Naive thymus-derived CD4-positive, alpha-beta T cell (primary cell): ENCODE measurements at regions not wholly inside any gene's neighbourhood (a gene's known extent, or its start where the extent isn't known, plus 50 kb on each side); places are given as distances from the start of the nearest gene placed in this dataset.

Experiments
- ATAC-seq: fragments of 150-1000 bp; cut with Tn5 transposase; 2 replicates; pipeline ENCODE4 v1.10.0; 2021; ENCODE audit warnings: mild to moderate bottlenecking, moderate library complexity
- CTCF ChIA-PET: fragments of 350-600 bp; sonication (Branson Sonifier 250); formaldehyde crosslinking; loops from one replicate; lab custom pipeline; 2021; ENCODE audit warnings: antibody characterized with exemption; lab: Charles Lee
- POLR2A ChIA-PET: fragments of 350-600 bp; sonication (Branson Sonifier 250); formaldehyde crosslinking; loops from one replicate; lab custom pipeline; 2021; ENCODE audit warnings: antibody characterized with exemption, inconsistent platforms; lab: Charles Lee
- DNase-seq, 9 donors: peaks; one replicate each; pipeline versions ENCODE4 v3.0.0 to v3.0.0-alpha.2; 2020 to 2022; ENCODE audit warnings: mixed read lengths in 1 of 9
- H3K27ac ChIP-seq: one replicate; pipeline ENCODE4 v1.7.0; 2013; ENCODE audit warnings: mild to moderate bottlenecking, low read depth, low read length, moderate library complexity
- H3K27me3 ChIP-seq, 2 donors: one replicate each; pipeline ENCODE4 v1.7.0; 2013; ENCODE audit warnings: low read length in 2 of 2, mild to moderate bottlenecking in 2 of 2, moderate library complexity in 2 of 2; ENCODE audit not compliant: control insufficient read depth in 2 of 2, insufficient read depth in 2 of 2
- H3K36me3 ChIP-seq, 3 experiments: 1 replicate in 2 of 3; 2 replicates in 1 of 3; pipeline ENCODE4 v1.7.0; 2013; ENCODE audit warnings: low read length in 3 of 3, mild to moderate bottlenecking in 3 of 3, moderate library complexity in 1 of 3; ENCODE audit not compliant: insufficient read depth in 3 of 3, control insufficient read depth in 2 of 3
- H3K4me1 ChIP-seq, 2 donors: one replicate each; pipeline ENCODE4 v1.7.0; 2013; ENCODE audit warnings: low read length in 2 of 2, mild to moderate bottlenecking in 2 of 2, moderate library complexity in 1 of 2; ENCODE audit not compliant: control insufficient read depth in 2 of 2, insufficient read depth in 2 of 2
- H3K4me3 ChIP-seq: 2 replicates; pipeline ENCODE4 v1.7.0; 2013; ENCODE audit warnings: mild to moderate bottlenecking, low read length
- H3K9me3 ChIP-seq, 3 experiments: 1 replicate in 2 of 3; 2 replicates in 1 of 3; pipeline ENCODE4 v1.7.0; 2013; ENCODE audit warnings: low read length in 3 of 3; ENCODE audit not compliant: control insufficient read depth in 2 of 3
- H3K27ac Mint-ChIP-seq, 9 donors: one replicate each; pipeline ENCODE4 v1.8.0; 2020 to 2022; ENCODE audit warnings: mixed read lengths in 9 of 9, mild to moderate bottlenecking in 8 of 9, moderate library complexity in 5 of 9, inconsistent platforms in 2 of 9
- H3K27me3 Mint-ChIP-seq, 5 donors: one replicate each; pipeline ENCODE4 v1.8.0; 2021 to 2022; ENCODE audit warnings: mixed read lengths in 5 of 5, mild to moderate bottlenecking in 1 of 5
- H3K36me3 Mint-ChIP-seq, 5 donors: one replicate each; pipeline ENCODE4 v1.8.0; 2020 to 2022; ENCODE audit warnings: mixed read lengths in 5 of 5, mild to moderate bottlenecking in 3 of 5, inconsistent platforms in 1 of 5
- H3K4me1 Mint-ChIP-seq, 7 donors: one replicate each; pipeline ENCODE4 v1.8.0; 2020 to 2022; ENCODE audit warnings: mixed read lengths in 7 of 7, mild to moderate bottlenecking in 3 of 7, inconsistent platforms in 1 of 7
- H3K4me3 Mint-ChIP-seq, 10 donors: one replicate each; pipeline ENCODE4 v1.8.0; 2020 to 2022; ENCODE audit warnings: mild to moderate bottlenecking in 10 of 10, mixed read lengths in 10 of 10, moderate library complexity in 6 of 10, inconsistent platforms in 2 of 10
- H3K9me3 Mint-ChIP-seq, 11 donors: one replicate each; pipeline ENCODE4 v1.8.0; 2020 to 2022; ENCODE audit warnings: mixed read lengths in 11 of 11, mild to moderate bottlenecking in 4 of 11, inconsistent platforms in 1 of 11, moderate library complexity in 1 of 11
- intact Hi-C, 2 donors: fragments of 100-400 bp; cut with micrococcal nuclease; formaldehyde crosslinking; loops; one replicate each; pipeline ENCODE4 v1.15.1; 2023

DNA sequence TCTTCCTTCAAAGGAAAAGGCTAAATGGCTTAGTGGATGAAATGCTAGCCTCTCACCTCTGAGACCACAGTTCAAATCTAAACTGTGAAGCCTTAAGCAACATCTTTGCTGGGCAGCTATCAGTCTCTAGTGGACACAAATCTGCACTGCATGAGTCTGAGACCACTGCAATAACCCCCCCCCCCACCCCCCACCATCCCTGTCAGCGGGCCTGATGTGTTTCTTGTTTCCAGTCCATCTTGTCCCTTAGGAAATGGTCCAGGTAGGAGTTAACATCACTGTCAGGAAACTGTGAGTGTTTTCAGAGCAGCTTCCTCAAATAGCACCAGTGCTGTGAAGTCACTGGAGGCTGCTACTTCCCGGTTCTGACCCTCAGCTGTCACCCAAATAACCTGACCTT is 140.6 kb upstream of the TMCO5A start:
- H3K4me3 Mint-ChIP-seq: no peak overlapping the region
- CTCF ChIA-PET: no interaction called here
- peaks cover 0 to 12% (median 3%) of the 10 kb centered on the region in 11 donors for H3K9me3 Mint-ChIP-seq
- ATAC-seq (no peak), DNase-seq (no peak)
- Histone ChIP-seq H3K4me3 (no peak overlapping the region), H3K36me3 (no peaks in the 10 kb centered on the region), H3K4me1 (no peaks in the 10 kb centered on the region), H3K9me3 (no peaks in the 10 kb centered on the region), H3K27ac (no peak overlapping the region), H3K27me3 (no peaks in the 10 kb centered on the region)
- H3K27ac Mint-ChIP-seq: no peak overlapping the region
- peaks cover 0 to 4% (median 0%) of the 10 kb centered on the region in 5 donors for H3K27me3 Mint-ChIP-seq
- intact Hi-C loops: no loop called here
- no peaks in the 10 kb centered on the region for H3K4me1 Mint-ChIP-seq
- POLR2A ChIA-PET: no interaction called here
- no peaks in the 10 kb centered on the region for H3K36me3 Mint-ChIP-seq

DNA sequence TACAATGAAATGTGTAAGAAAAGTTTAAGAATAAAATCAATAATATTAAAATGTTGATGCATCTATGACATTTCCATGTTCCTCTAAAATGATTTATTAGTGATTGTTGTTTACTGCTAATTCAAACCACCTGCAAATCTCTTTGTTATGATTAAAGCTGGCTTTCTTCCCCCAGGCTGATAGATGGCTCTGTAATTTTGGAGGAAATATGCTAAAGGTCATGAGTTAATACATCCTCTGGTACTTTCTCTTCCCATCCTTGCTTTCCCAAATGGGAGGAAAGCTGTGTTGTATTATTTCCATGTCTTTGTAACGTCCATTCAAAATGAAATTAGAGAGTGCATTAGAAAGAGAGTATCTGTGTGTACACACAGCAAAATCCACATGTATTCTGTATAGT is 139.5 kb upstream of the TMCO5A start:
- no peaks in the 10 kb centered on the region for H3K36me3 ChIP-seq
- Mint-ChIP-seq H3K4me3 (no peak overlapping the region), H3K9me3 (peaks cover 0 to 16% (median 3%) of the 10 kb centered on the region in 11 donors), H3K27ac (no peak overlapping the region), H3K27me3 (peaks cover 0 to 4% (median 0%) of the 10 kb centered on the region in 5 donors), H3K4me1 (no peaks in the 10 kb centered on the region), H3K36me3 (no peaks in the 10 kb centered on the region)
- H3K4me3 ChIP-seq: no peak overlapping the region
- DNase-seq (no peak), ATAC-seq (no peak)
- no peak overlapping the region for H3K27ac ChIP-seq
- CTCF ChIA-PET: no interaction called here
- intact Hi-C loops: no loop called here
- no peaks in the 10 kb centered on the region for H3K27me3 ChIP-seq
- no peaks in the 10 kb centered on the region for H3K4me1 ChIP-seq
- POLR2A ChIA-PET: no interaction called here
- no peaks in the 10 kb centered on the region for H3K9me3 ChIP-seq

GRCh38 chr15:37801529-37801928 is 132.9 kb upstream of the TMCO5A start:
- Histone ChIP-seq H3K27ac (no peak overlapping the region), H3K4me3 (no peak overlapping the region), H3K27me3 (no peaks in the 10 kb centered on the region), H3K36me3 (no peaks in the 10 kb centered on the region), H3K9me3 (no peaks in the 10 kb centered on the region), H3K4me1 (no peaks in the 10 kb centered on the region)
- ATAC-seq (no peak), DNase-seq (no peak)
- H3K27me3 Mint-ChIP-seq: peaks cover 0 to 17% (median 7%) of the 10 kb centered on the region in 5 donors
- H3K36me3 Mint-ChIP-seq: no peaks in the 10 kb centered on the region
- no peak overlapping the region for H3K27ac Mint-ChIP-seq
- intact Hi-C loops: no loop called here
- peaks cover 0 to 12% (median 0%) of the 10 kb centered on the region in 11 donors for H3K9me3 Mint-ChIP-seq
- POLR2A ChIA-PET: no interaction called here
- CTCF ChIA-PET: no interaction called here
- H3K4me1 Mint-ChIP-seq: no peaks in the 10 kb centered on the region
- H3K4me3 Mint-ChIP-seq: no peak overlapping the region

DNA sequence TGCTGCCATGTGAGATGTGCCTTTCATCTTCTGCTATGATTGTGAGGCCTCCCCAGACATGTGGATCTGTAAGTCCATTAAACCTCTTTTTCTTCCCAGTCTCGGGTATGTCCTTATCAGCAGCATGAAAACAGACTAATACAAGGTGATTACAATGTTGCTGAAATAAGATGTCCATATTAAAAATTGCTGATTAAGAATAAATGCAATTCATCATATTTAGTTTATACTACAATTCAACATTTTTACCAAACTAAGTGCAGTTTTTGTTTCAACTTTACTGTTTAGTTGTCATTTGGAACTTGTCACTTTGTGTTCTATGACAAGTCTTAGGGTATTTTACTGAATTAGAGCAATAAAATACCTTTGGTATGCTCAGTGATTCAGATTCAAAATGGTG is 127.6 kb upstream of the TMCO5A start:
- Mint-ChIP-seq H3K36me3 (no peaks in the 10 kb centered on the region), H3K27me3 (peaks cover 0 to 14% (median 7%) of the 10 kb centered on the region in 5 donors), H3K27ac (no peak overlapping the region), H3K4me3 (no peak overlapping the region), H3K9me3 (peaks cover 0 to 2% (median 0%) of the 10 kb centered on the region in 11 donors), H3K4me1 (no peaks in the 10 kb centered on the region)
- intact Hi-C loops: no loop called here
- ChIA-PET CTCF (no interaction called here), POLR2A (no interaction called here)
- H3K36me3 ChIP-seq: no peaks in the 10 kb centered on the region
- no peaks in the 10 kb centered on the region for H3K4me1 ChIP-seq
- no peak for DNase-seq
- H3K4me3 ChIP-seq: no peak overlapping the region
- H3K27ac ChIP-seq: no peak overlapping the region
- no peak for ATAC-seq
- no peaks in the 10 kb centered on the region for H3K27me3 ChIP-seq
- H3K9me3 ChIP-seq: no peaks in the 10 kb centered on the region

DNA sequence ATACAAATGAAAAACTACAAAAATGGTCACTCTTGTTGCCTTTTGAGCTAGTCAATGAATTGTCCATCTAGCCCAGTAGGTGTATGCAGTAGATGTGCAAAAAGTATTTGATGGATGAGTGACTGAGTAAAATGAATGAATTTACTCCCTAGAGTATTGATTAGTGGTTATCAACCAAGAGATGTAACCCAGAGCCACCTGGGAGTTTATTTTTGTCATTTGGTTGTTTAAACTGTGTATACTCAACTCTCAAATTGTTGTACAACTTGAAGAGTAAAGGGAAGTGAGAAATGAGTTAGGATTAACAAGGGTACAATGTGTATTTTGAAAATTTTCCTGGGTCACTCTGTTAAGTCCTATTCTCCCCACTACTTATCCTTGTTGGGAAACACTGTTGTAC is 124.1 kb upstream of the TMCO5A start:
- CTCF ChIA-PET: no interaction called here
- intact Hi-C loops: no loop called here
- no peaks in the 10 kb centered on the region for H3K4me1 ChIP-seq
- Mint-ChIP-seq H3K27ac (no peak overlapping the region), H3K4me3 (no peak overlapping the region), H3K4me1 (no peaks in the 10 kb centered on the region), H3K36me3 (no peaks in the 10 kb centered on the region), H3K27me3 (peaks cover 0 to 8% (median 5%) of the 10 kb centered on the region in 5 donors), H3K9me3 (peaks cover 0 to 4% (median 0%) of the 10 kb centered on the region in 11 donors)
- no peak overlapping the region for H3K27ac ChIP-seq
- no peaks in the 10 kb centered on the region for H3K9me3 ChIP-seq
- no peak for ATAC-seq
- H3K36me3 ChIP-seq: no peaks in the 10 kb centered on the region
- no peaks in the 10 kb centered on the region for H3K27me3 ChIP-seq
- POLR2A ChIA-PET: no interaction called here
- no peak overlapping the region for H3K4me3 ChIP-seq
- DNase-seq: no peak

- Mint-ChIP-seq H3K27ac (no peak overlapping the region), H3K27me3 (peaks cover 0 to 8% (median 5%) of the 10 kb centered on the region in 5 donors), H3K36me3 (no peaks in the 10 kb centered on the region), H3K4me1 (no peaks in the 10 kb centered on the region), H3K4me3 (no peak overlapping the region), H3K9me3 (peaks cover 0 to 4% (median 0%) of the 10 kb centered on the region in 11 donors)
- ChIA-PET POLR2A (no interaction called here), CTCF (no interaction called here)
- no peaks in the 10 kb centered on the region for H3K36me3 ChIP-seq
- DNase-seq: no peak
- H3K4me1 ChIP-seq: no peaks in the 10 kb centered on the region
- no peak for ATAC-seq
- H3K27me3 ChIP-seq: no peaks in the 10 kb centered on the region
- H3K9me3 ChIP-seq: no peaks in the 10 kb centered on the region
- no peak overlapping the region for H3K27ac ChIP-seq
- no peak overlapping the region for H3K4me3 ChIP-seq
- intact Hi-C loops: no loop called here
These were observed 121.1 kb upstream of the TMCO5A start for GRCh38 chr15:37813306-37813705.

DNA sequence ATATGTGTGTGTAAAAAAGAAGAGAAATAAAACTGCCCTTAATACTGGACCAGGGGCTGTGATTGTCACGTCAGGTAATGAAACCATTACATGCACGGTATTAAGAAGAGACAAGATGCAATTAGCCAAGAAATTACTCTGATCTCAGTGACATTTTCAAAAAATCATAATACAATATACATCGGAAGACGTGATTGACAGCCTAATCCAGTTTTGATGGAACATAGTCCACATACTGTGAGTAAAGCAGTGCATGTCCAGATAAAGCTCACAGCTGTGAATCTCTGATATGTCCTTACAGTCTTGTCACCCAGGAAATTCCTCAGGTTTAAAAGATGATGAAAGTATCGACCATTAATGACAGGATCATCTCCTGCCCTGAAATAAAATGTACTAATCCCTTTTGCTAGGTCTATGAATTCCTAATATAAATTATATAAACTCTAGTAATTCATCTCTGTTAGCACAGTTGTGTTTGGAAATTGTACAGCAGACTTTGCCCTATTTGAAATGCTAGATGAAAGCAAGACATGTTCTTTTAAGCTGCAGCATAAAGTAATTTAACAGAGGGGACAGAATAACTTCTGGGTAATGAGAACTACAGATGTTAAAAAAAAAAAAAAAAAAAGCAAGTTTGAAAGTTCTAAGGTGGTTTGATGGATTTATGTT is 119.5 kb upstream of the TMCO5A start:
- CTCF ChIA-PET: no interaction called here
- DNase-seq (no peak), ATAC-seq (no peak)
- Mint-ChIP-seq H3K27ac (no peak overlapping the region), H3K4me3 (no peak overlapping the region), H3K9me3 (peaks cover 0 to 4% (median 0%) of the 10 kb centered on the region in 11 donors), H3K27me3 (peaks cover 0 to 6% (median 4%) of the 10 kb centered on the region in 5 donors), H3K4me1 (no peaks in the 10 kb centered on the region), H3K36me3 (no peaks in the 10 kb centered on the region)
- Histone ChIP-seq H3K4me1 (no peaks in the 10 kb centered on the region), H3K4me3 (no peak overlapping the region), H3K9me3 (no peaks in the 10 kb centered on the region), H3K27me3 (no peaks in the 10 kb centered on the region), H3K27ac (no peak overlapping the region), H3K36me3 (no peaks in the 10 kb centered on the region)
- POLR2A ChIA-PET: no interaction called here
- intact Hi-C loops: no loop called here
